IMR-90 (cell line): ENCODE measurements at regions not wholly inside any gene's neighbourhood (a gene's known extent, or its start where the extent isn't known, plus 50 kb on each side); places are given as distances from the start of the nearest gene placed in this dataset.

Experiments
- ATAC-seq: fragments of 200-7000 bp; cut with Tn5 transposase; 2 replicates; pipeline ENCODE4 v1.9.1; 2020; ENCODE audit warnings: low read depth, mild to moderate bottlenecking, moderate library complexity
- BruUV-seq: library from RNA; stranded (reverse); fragments of 400-500 nt; replicated peaks from 2 replicates; lab custom pipeline; 2021; lab: Mats Ljungman, UMichigan
- CTCF ChIA-PET: fragments of 300-600 bp; formaldehyde crosslinking; extraction: SDS; loops from one replicate; lab custom pipeline; 2021; ENCODE audit warnings: antibody characterized with exemption; lab: Yijun Ruan, JAX
- POLR2A ChIA-PET: fragments of 300-600 bp; sonication (Branson Sonifier 250); formaldehyde crosslinking; loops from one replicate; lab custom pipeline; 2022; ENCODE audit warnings: antibody characterized with exemption; ENCODE audit not compliant: unreplicated experiment; lab: Charles Lee
- DNase-seq: peaks from one replicate; pipeline ENCODE4 v3.0.0; 2013
- H2AFZ ChIP-seq: replicated peaks from 2 replicates; pipeline ENCODE3; 2013; ENCODE audit warnings: low read length, mild to moderate bottlenecking; ENCODE audit not compliant: poor library complexity
- H2AK5ac ChIP-seq: 2 replicates; pipeline ENCODE4 v1.6.1; 2013; ENCODE audit warnings: low read depth, low read length, inconsistent platforms
- H2AK9ac ChIP-seq: replicated peaks from 2 replicates; pipeline ENCODE3; 2013; ENCODE audit warnings: mild to moderate bottlenecking, low read depth, low read length, moderate library complexity; ENCODE audit not compliant: poor library complexity
- H2BK120ac ChIP-seq: 2 replicates; pipeline ENCODE4 v1.6.1; 2013; ENCODE audit warnings: low read depth, low read length, inconsistent platforms
- H2BK15ac ChIP-seq: 3 replicates; pipeline ENCODE4 v1.6.1; 2013; ENCODE audit warnings: low read depth, low read length, inconsistent platforms
- H2BK20ac ChIP-seq: 2 replicates; pipeline ENCODE4 v1.6.1; 2013; ENCODE audit warnings: low read depth, mild to moderate bottlenecking, inconsistent platforms, low read length, moderate library complexity
- H2BK5ac ChIP-seq: 2 replicates; pipeline ENCODE4 v1.6.1; 2013; ENCODE audit warnings: mild to moderate bottlenecking, low read depth, low read length, inconsistent platforms; ENCODE audit not compliant: poor library complexity, severe bottlenecking
- H3K14ac ChIP-seq: replicated peaks from 2 replicates; pipeline ENCODE4 v1.6.1; 2013; ENCODE audit warnings: low read depth, low read length, inconsistent platforms
- H3K18ac ChIP-seq: 2 replicates; pipeline ENCODE4 v1.6.1; 2013; ENCODE audit warnings: low read depth, low read length, control low read depth
- H3K23ac ChIP-seq: 2 replicates; pipeline ENCODE4 v1.6.1; 2013; ENCODE audit warnings: low read depth, low read length, inconsistent platforms
- H3K27ac ChIP-seq: 2 replicates; pipeline ENCODE4 v1.5.1; 2013; ENCODE audit warnings: mild to moderate bottlenecking, control low read depth, low read length; ENCODE audit not compliant: insufficient read depth
- H3K27me3 ChIP-seq: 2 replicates; pipeline ENCODE4 v1.6.1; 2013; ENCODE audit warnings: low read length; ENCODE audit not compliant: control insufficient read depth, insufficient read depth
- H3K36me3 ChIP-seq: 2 replicates; pipeline ENCODE4 v1.6.1; 2013; ENCODE audit warnings: low read length, mixed read lengths; ENCODE audit not compliant: control insufficient read depth, insufficient read depth
- H3K4ac ChIP-seq: 2 replicates; pipeline ENCODE4 v1.6.1; 2013; ENCODE audit warnings: low read depth, low read length, inconsistent platforms
- H3K4me1 ChIP-seq: 2 replicates; pipeline ENCODE4 v1.6.1; 2013; ENCODE audit warnings: low read length, mixed read lengths; ENCODE audit not compliant: control insufficient read depth, insufficient read depth
- H3K4me2 ChIP-seq: 2 replicates; pipeline ENCODE4 v1.6.1; 2013; ENCODE audit warnings: low read depth, mild to moderate bottlenecking, control low read depth, low read length, moderate library complexity
- H3K4me3 ChIP-seq: 2 replicates; pipeline ENCODE4 v1.5.1; 2013; ENCODE audit warnings: low read depth, mild to moderate bottlenecking, control low read depth, low read length, moderate library complexity; ENCODE audit not compliant: insufficient read depth
- H3K56ac ChIP-seq: 2 replicates; pipeline ENCODE4 v1.6.1; 2013; ENCODE audit warnings: low read length, inconsistent platforms; ENCODE audit not compliant: insufficient read depth; ENCODE audit errors: extremely low read depth
- H3K79me1 ChIP-seq, 2 experiments: 2 replicates each; pipeline ENCODE4 v1.6.1; 2013; ENCODE audit warnings: low read length in 2 of 2, inconsistent platforms in 1 of 2, low read depth in 1 of 2
- H3K9ac ChIP-seq: 2 replicates; pipeline ENCODE4 v1.6.1; 2013; ENCODE audit warnings: low read depth, low read length, control low read depth
- H3K9me1 ChIP-seq: 2 replicates; pipeline ENCODE4 v1.6.1; 2013; ENCODE audit warnings: low read length, inconsistent platforms; ENCODE audit not compliant: insufficient read depth
- H3K9me3 ChIP-seq: 2 replicates; pipeline ENCODE4 v1.6.1; 2013; ENCODE audit warnings: low read length; ENCODE audit not compliant: control insufficient read depth, insufficient read depth
- H4K20me1 ChIP-seq: 2 replicates; pipeline ENCODE4 v1.6.1; 2013; ENCODE audit warnings: low read length, inconsistent platforms; ENCODE audit not compliant: insufficient read depth
- H4K5ac ChIP-seq: 2 replicates; pipeline ENCODE4 v1.6.1; 2013; ENCODE audit warnings: mild to moderate bottlenecking, low read depth, low read length, control low read depth
- H4K8ac ChIP-seq, 2 experiments: 2 replicates each; pipeline ENCODE4 v1.6.1; 2013; ENCODE audit warnings: low read depth in 2 of 2, low read length in 2 of 2, control low read depth in 1 of 2, inconsistent platforms in 1 of 2
- H4K91ac ChIP-seq: 2 replicates; pipeline ENCODE4 v1.6.1; 2013; ENCODE audit warnings: low read depth, low read length, inconsistent platforms; ENCODE audit not compliant: insufficient read depth
- BHLHE40 ChIP-seq: fragments of 150-350 bp; IDR thresholded peaks from 2 replicates; pipeline ENCODE4 v1.6.1; 2016; ENCODE audit warnings: mild to moderate bottlenecking, low read depth, low read length
- CEBPB ChIP-seq: IDR thresholded peaks from 2 replicates; pipeline ENCODE4 v1.6.1; 2012; ENCODE audit warnings: low read depth, low read length, improper control_type of control experiment
- CHD1 ChIP-seq: IDR thresholded peaks from 2 replicates; pipeline ENCODE4 v1.6.1; 2012; ENCODE audit warnings: low read depth, low read length, improper control_type of control experiment
- ELK1 ChIP-seq: fragments of 150-350 bp; IDR thresholded peaks from 2 replicates; pipeline ENCODE4 v1.6.1; 2016; ENCODE audit warnings: low read depth, mild to moderate bottlenecking, low read length, moderate library complexity, borderline replicate concordance
- FOS ChIP-seq: fragments of 150-350 bp; IDR thresholded peaks from 2 replicates; pipeline ENCODE4 v1.6.1; 2016; ENCODE audit warnings: low read depth, low read length
- MAFK ChIP-seq: IDR thresholded peaks from 2 replicates; pipeline ENCODE4 v1.6.1; 2012; ENCODE audit warnings: low read depth, low read length, improper control_type of control experiment
- MAZ ChIP-seq: IDR thresholded peaks from 2 replicates; pipeline ENCODE4 v1.6.1; 2012; ENCODE audit warnings: low read depth, mild to moderate bottlenecking, low read length, improper control_type of control experiment, moderate library complexity, borderline replicate concordance
- MXI1 ChIP-seq: IDR thresholded peaks from 2 replicates; pipeline ENCODE4 v1.6.1; 2012; ENCODE audit warnings: low read depth, mild to moderate bottlenecking, low read length, moderate library complexity, borderline replicate concordance
- NFE2L2 ChIP-seq: fragments of 150-350 bp; IDR thresholded peaks from 2 replicates; pipeline ENCODE4 v1.6.1; 2016; ENCODE audit warnings: low read depth, mild to moderate bottlenecking, low read length
- POLR2A ChIP-seq: IDR thresholded peaks from 2 replicates; pipeline ENCODE4 v1.6.1; 2012; ENCODE audit warnings: mild to moderate bottlenecking, low read depth, low read length
- RAD21 ChIP-seq: IDR thresholded peaks from 2 replicates; pipeline ENCODE4 v1.6.1; 2012; ENCODE audit warnings: low read length, improper control_type of control experiment
- RCOR1 ChIP-seq: IDR thresholded peaks from 2 replicates; pipeline ENCODE4 v1.6.1; 2012; ENCODE audit warnings: mild to moderate bottlenecking, low read length, improper control_type of control experiment; ENCODE audit not compliant: insufficient replicate concordance
- SMC3 ChIP-seq: fragments of 150-350 bp; IDR thresholded peaks from 2 replicates; pipeline ENCODE4 v1.6.1; 2016; ENCODE audit warnings: low read depth, mild to moderate bottlenecking, antibody characterized with exemption, low read length, moderate library complexity
- USF2 ChIP-seq: fragments of 150-350 bp; IDR thresholded peaks from 2 replicates; pipeline ENCODE4 v1.6.1; 2017; ENCODE audit warnings: mild to moderate bottlenecking, antibody characterized with exemption, low read length, low read depth
- WGBS, 2 experiments: methylation state at CpG; one replicate each; pipeline versions ENCODE4 v1.1.5 to v1.1.7; 2013; ENCODE audit warnings: missing lambda C conversion rate in 2 of 2; ENCODE audit not compliant: insufficient read length in 1 of 2; ENCODE audit errors: extremely low coverage in 2 of 2; 5-methylcytosine and 5-hydroxymethylcytosine counted together
- dilution Hi-C: fragments of 300-500 bp; cut with HindIII; formaldehyde crosslinking; loops from one replicate; pipeline ENCODE4 v1.14.3; 2018; ENCODE audit warnings: low sequenced_read_pairs; ENCODE audit not compliant: unreplicated experiment
- in situ Hi-C: fragments of 300-500 bp; cut with MboI; formaldehyde crosslinking; loops from 3 replicates; pipeline ENCODE4 v1.14.3; 2019; ENCODE audit warnings: low sequenced_read_pairs, inconsistent platforms, mixed read lengths
- intact Hi-C: fragments of 100-400 bp; cut with micrococcal nuclease; formaldehyde crosslinking; loops from 2 replicates; pipeline ENCODE4 v1.10.0; 2022
- TF ChIP-seq, protein P1 (sequence below): conservative IDR thresholded peaks from 2 replicates; pipeline ENCODE4 v1.5.1; 2012; ENCODE audit warnings: mild to moderate bottlenecking, low read depth, low read length, improper control_type of control experiment

- no peak overlapping the region for H2BK20ac ChIP-seq
- no peak overlapping the region for H3K23ac ChIP-seq
- H3K36me3 ChIP-seq, result no peaks in the 10 kb centered on the region
- CTCF ChIA-PET, result interaction anchor here (0.7 kb wide), 1 partner anchor 75 kb away, joined by 3 read pairs; no protein-coding TSS in a partner anchor
- no peak overlapping the region for H3K14ac ChIP-seq
- in situ Hi-C loops, result no loop called here
- no peak overlapping the region for H3K27ac ChIP-seq
- no peak overlapping the region for H3K4ac ChIP-seq
- no peaks in the 10 kb centered on the region for H3K9me1 ChIP-seq
- H2BK15ac ChIP-seq, result no peak overlapping the region
- WGBS, 2 experiments, result no CpG with 5 or more reads among the region's 3 CpGs
- H3K9me3 ChIP-seq, result peaks cover 4% of the 10 kb centered on the region; the same call in 1 of the 2 replicates
- intact Hi-C loops, result no loop called here
- no peak overlapping the region for H2AFZ ChIP-seq
- DNase-seq (no peak), ATAC-seq (no peak)
- H4K8ac ChIP-seq, result no peak overlapping the region
- dilution Hi-C loops, result no loop called here
- POLR2A ChIA-PET, result no interaction called here
- H2AK9ac ChIP-seq, result no peak overlapping the region
- no peak overlapping the region for H3K9ac ChIP-seq
- H4K91ac ChIP-seq, result no peak overlapping the region
- H3K18ac ChIP-seq, result no peak overlapping the region
- no peak overlapping the region for H3K4me3 ChIP-seq
- TF ChIP-seq USF2 (no peak), RAD21 (no peak), NFE2L2 (no peak), FOS (no peak), CHD1 (no peak), POLR2A (no peak), MAFK (no peak), CEBPB (no peak), RCOR1 (no peak), ELK1 (no peak), MAZ (no peak), SMC3 (no peak), MXI1 (no peak), BHLHE40 (no peak)
- TF ChIP-seq, protein P1, sequence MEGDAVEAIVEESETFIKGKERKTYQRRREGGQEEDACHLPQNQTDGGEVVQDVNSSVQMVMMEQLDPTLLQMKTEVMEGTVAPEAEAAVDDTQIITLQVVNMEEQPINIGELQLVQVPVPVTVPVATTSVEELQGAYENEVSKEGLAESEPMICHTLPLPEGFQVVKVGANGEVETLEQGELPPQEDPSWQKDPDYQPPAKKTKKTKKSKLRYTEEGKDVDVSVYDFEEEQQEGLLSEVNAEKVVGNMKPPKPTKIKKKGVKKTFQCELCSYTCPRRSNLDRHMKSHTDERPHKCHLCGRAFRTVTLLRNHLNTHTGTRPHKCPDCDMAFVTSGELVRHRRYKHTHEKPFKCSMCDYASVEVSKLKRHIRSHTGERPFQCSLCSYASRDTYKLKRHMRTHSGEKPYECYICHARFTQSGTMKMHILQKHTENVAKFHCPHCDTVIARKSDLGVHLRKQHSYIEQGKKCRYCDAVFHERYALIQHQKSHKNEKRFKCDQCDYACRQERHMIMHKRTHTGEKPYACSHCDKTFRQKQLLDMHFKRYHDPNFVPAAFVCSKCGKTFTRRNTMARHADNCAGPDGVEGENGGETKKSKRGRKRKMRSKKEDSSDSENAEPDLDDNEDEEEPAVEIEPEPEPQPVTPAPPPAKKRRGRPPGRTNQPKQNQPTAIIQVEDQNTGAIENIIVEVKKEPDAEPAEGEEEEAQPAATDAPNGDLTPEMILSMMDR, result no peak
- H2BK120ac ChIP-seq, result no peak overlapping the region
- H3K4me1 ChIP-seq, result no peaks in the 10 kb centered on the region
- H4K20me1 ChIP-seq, result no peaks in the 10 kb centered on the region
- no peaks in the 10 kb centered on the region for H3K27me3 ChIP-seq
- H3K56ac ChIP-seq, result no peak overlapping the region
- no TSS peak for BruUV-seq
- no peak overlapping the region for H2AK5ac ChIP-seq
- H2BK5ac ChIP-seq, result no peak overlapping the region
- no peak overlapping the region for H4K5ac ChIP-seq
- no peak overlapping the region for H3K4me2 ChIP-seq
- no peaks in the 10 kb centered on the region for H3K79me1 ChIP-seq
Observed at GRCh38 chr9:26523577-26523976, 369.0 kb downstream of the CAAP1 start.
